Spleen (tissue), 7 donors: ENCODE measurements at regions not wholly inside any gene's neighbourhood (a gene's known extent, or its start where the extent isn't known, plus 50 kb on each side); places are given as distances from the start of the nearest gene placed in this dataset.

Experiments used
- CTCF ChIP-seq, 11 experiments: fragments of 200-600 bp in 7 of 11; fragments of 450-650 bp in 4 of 11; sonication (generic) in 4 of 11; IDR thresholded peaks in 8 of 11; conservative IDR thresholded peaks in 3 of 11; 1 replicate in 7 of 11; 2 replicates in 4 of 11; pipeline versions ENCODE4 v1.4.0 to v1.8.0; 2016 to 2021; ENCODE audit warnings: antibody characterized with exemption in 11 of 11, inconsistent platforms in 4 of 11, mild to moderate bottlenecking in 1 of 11
- POLR2A ChIP-seq, 3 donors: fragments of 450-650 bp; IDR thresholded peaks; one replicate each; pipeline ENCODE4 v1.5.1; 2017; ENCODE audit warnings: antibody characterized with exemption in 3 of 3, mild to moderate bottlenecking in 1 of 3
- POLR2AphosphoS5 ChIP-seq, 3 donors: sonication (generic); formaldehyde crosslinking; IDR thresholded peaks; one replicate each; pipeline ENCODE4 v1.5.1; 2017; ENCODE audit warnings: antibody characterized with exemption in 3 of 3
- donor health status: DM: no; HTN: no; CAD: no; lungs with moderate emphysema.
- donor health status: DM: no; HTN: no; CAD: no.
- donor health status: DM: no; HTN: no; CAD: no.

GRCh38 chr11:87518266-87518665 is 480.5 kb downstream of the TMEM135 start:
- TF ChIP-seq CTCF (IDR thresholded peaks at IDR 0.05 in 8 of 11, conservative IDR thresholded peaks at IDR 0.05 in 3 of 11) (no peak), POLR2A (IDR thresholded peaks at IDR 0.05) (no peak), POLR2AphosphoS5 (IDR thresholded peaks at IDR 0.05) (no peak)
